Astrocyte of the cerebellum (primary cell): ENCODE measurements at regions not wholly inside any gene's neighbourhood (a gene's known extent, or its start where the extent isn't known, plus 50 kb on each side); places are given as distances from the start of the nearest gene placed in this dataset.
"Not testable (repeated sequence)": the region's sequence is repeated elsewhere in the genome, so short reads cannot be mapped to it uniquely, and the experiment has no call there.

Experiments used
- DNase-seq: peaks from one replicate; pipeline ENCODE4 v3.0.0-alpha.2; 2011; ENCODE audit warnings: low read depth
- H3K4me3 ChIP-seq: 2 replicates; pipeline ENCODE4 v1.5.1; 2011; ENCODE audit warnings: mild to moderate bottlenecking, low read depth, low read length, moderate library complexity
- CTCF ChIP-seq: IDR thresholded peaks from 2 replicates; pipeline ENCODE4 v1.5.1; 2012; ENCODE audit warnings: low read length, low read depth, moderate library complexity, mild to moderate bottlenecking; ENCODE audit errors: missing control alignments
- in situ Hi-C: cut with HindIII; loops from 2 replicates; pipeline ENCODE4 v1.10.0; 2017; ENCODE audit warnings: low sequenced_read_pairs

- in situ Hi-C loops, result no loop called here
- no peak for DNase-seq
- no peak for TF ChIP-seq CTCF
- no peak overlapping the region for H3K4me3 ChIP-seq
Measured at GRCh38 chr22:23478175-23478574, 101.9 kb downstream of the IGLL1 start.

- DNase-seq, H3K4me3 ChIP-seq, in situ Hi-C loops: not testable (repeated sequence)
Measured at GRCh38 chr22:23474531-23474930, 105.6 kb downstream of the IGLL1 start.

- TF ChIP-seq CTCF, result no peak
- DNase-seq, result no peak
- no peak overlapping the region for H3K4me3 ChIP-seq
- in situ Hi-C loops, result no loop called here
Measured at GRCh38 chr22:23473901-23474300, 106.2 kb downstream of the IGLL1 start.

- H3K4me3 ChIP-seq, in situ Hi-C loops, DNase-seq: not testable (repeated sequence)
Measured at GRCh38 chr22:23472376-23472775, 107.7 kb downstream of the IGLL1 start.

GRCh38 chr22:23471698-23472097 lies 108.4 kb downstream of the IGLL1 start:
- in situ Hi-C loops, result no loop called here
- H3K4me3 ChIP-seq, result no peak overlapping the region
- no peak for TF ChIP-seq CTCF
- no peak for DNase-seq

GRCh38 chr22:23470811-23471389 lies 109.2 kb downstream of the IGLL1 start:
- no peak for DNase-seq
- no peak overlapping the region for H3K4me3 ChIP-seq
- in situ Hi-C loops, result no loop called here
- TF ChIP-seq CTCF, result no peak

GRCh38 chr22:23467721-23468294 lies 112.3 kb downstream of the IGLL1 start:
- TF ChIP-seq CTCF, result no peak
- DNase-seq, result no peak
- in situ Hi-C loops, result no loop called here
- no peak overlapping the region for H3K4me3 ChIP-seq

- DNase-seq, result no peak
- in situ Hi-C loops, result no loop called here
- TF ChIP-seq CTCF, result no peak
- no peak overlapping the region for H3K4me3 ChIP-seq
Measured at GRCh38 chr22:23466351-23466750, 113.7 kb downstream of the IGLL1 start.

- in situ Hi-C loops, DNase-seq: not testable (repeated sequence)
Measured at GRCh38 chr22:23464796-23465195, 115.3 kb downstream of the IGLL1 start.

GRCh38 chr22:23460517-23461031 lies 119.5 kb downstream of the IGLL1 start:
- DNase-seq, H3K4me3 ChIP-seq, in situ Hi-C loops: not testable (repeated sequence)

More at GRCh38 chr22:23464796-23465195, 115.3 kb downstream of the IGLL1 start:
- H3K4me3 ChIP-seq, result not testable (repeated sequence)
